ENCODE measurements at regions not wholly inside any gene's neighbourhood (a gene's known extent, or its start where the extent isn't known, plus 50 kb on each side); places are given as distances from the start of the nearest gene placed in this dataset.

- no peak for DNase-seq (ENCODE audit: low read depth)
These were observed 85.6 kb upstream of the NEO1 start for GRCh38 chr15:72966641-72967040.

DNA sequence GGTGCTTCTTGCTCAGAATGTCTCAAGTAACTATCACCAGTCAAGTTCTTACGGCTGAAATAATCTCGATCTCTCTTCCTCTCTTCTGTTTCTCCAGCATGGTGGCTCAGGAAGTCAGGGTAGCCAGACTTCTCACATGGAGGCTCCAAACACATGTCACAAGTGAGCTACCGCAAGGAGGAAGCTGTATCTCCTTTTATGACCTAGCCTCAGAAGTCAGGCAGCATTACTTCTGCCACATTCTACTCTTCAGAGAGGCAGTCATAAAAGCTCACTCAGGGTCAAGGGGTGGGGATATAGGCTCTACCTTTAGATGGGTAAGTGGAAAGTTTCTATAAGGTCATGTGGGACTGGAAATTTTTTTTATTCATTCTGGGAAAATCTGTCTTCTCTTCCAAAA, 86.6 kb upstream of the NEO1 start:
- no peak for DNase-seq (ENCODE audit: low read depth)

- no peak for DNase-seq (ENCODE audit: low read depth)
These were observed 87.7 kb upstream of the NEO1 start for GRCh38 chr15:72964542-72964941.

DNA sequence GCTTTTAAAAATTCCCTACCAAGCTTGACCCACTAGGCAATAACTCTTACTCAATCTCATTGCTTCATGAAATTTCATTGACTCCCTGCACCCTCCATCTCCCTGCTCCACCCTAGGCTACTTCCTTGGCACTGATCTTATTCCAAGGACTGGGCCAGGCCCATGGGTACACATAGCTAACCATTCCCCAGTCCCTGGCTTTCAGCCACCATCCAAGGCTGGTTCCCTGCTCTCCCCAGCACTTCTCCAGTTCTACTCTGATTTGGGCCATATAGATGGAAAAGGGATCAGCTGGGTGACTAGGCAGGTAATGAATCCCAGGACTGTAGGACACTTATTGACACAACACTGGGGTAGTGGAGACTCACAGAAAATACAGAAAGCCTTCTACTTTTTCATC, 88.1 kb upstream of the NEO1 start:
- DNase-seq (ENCODE audit: low read depth) = no peak

DNA sequence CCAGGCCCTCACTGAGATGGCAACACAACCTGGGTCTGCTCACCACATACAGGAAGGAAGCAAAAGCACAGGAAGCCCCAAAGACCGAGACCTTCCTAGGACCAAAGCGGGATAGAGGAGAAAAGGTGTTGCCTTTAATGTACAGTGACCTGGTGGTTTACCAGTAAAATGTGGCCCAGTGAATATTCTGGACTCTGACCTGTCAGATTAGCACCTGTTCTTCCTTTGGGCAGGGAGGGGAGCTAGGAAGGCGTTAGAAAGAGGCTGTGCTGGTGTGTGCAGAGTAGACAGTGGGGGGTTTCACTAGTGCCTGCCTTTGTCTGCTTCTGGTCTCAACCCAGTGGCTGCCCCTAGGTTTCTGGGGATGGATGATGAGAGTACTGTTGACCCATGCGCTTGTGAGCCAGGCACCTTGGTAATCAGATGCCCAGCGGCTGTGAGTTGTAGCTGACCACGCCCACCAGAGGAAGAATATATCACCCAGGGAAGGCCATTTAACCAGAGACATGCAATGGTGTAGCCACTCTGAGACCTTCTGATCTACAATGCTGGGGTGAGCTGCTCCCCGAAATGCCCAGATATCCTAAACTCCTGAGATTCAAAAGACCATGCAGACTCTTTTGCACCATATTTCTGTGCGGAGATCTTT, 90.1 kb upstream of the NEO1 start:
- no peak for DNase-seq (ENCODE audit: low read depth)

DNA sequence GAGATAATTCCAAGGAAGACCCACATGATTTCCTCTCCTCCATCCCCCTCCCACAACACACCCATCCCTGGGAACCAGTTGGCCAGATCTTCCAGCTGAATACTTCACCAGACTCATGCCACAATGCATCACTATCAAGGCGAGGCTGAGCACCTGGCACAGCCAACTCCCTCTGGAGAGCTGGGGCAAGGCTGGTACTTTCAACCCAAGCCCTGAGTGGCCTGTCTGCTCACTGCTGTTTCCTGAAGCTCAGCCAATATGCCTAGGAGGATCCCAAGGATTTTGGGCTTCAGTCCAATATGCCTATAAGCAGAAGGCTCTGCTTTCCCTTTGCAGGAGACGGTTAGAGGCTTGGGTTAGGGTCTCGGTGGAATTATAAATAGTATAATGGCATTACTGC, 90.9 kb upstream of the NEO1 start:
- no peak for DNase-seq (ENCODE audit: low read depth)

GRCh38 chr15:72958634-72959033, 93.6 kb upstream of the NEO1 start:
- no peak for DNase-seq (ENCODE audit: low read depth)

GRCh38 chr15:72953306-72953705, 99.0 kb upstream of the NEO1 start:
- no peak for DNase-seq (ENCODE audit: low read depth)

GRCh38 chr15:72952151-72952550, 100.1 kb upstream of the NEO1 start:
- no peak for DNase-seq (ENCODE audit: low read depth)

GRCh38 chr15:72948662-72949061, 103.6 kb upstream of the NEO1 start:
- DNase-seq (ENCODE audit: low read depth) = no peak

DNA sequence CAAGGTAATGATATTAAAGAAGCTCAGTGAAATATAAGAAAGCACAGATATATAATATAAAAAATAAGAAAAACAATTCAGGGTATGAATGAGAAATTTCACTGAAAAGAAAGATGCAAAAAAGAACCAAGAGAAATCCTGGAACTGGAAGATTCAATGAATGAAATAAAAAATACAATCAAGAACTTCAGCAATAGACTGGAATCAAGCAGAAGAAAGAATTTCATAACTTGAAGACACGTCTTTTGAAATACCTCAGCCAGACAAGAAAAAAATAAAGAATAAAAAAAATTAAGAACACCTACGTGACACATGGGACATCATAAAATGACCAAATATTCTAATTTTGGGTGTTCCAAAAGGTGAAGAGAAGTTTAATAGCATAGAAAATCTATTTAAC, 104.6 kb upstream of the NEO1 start:
- no peak for DNase-seq (ENCODE audit: low read depth)

GRCh38 chr15:72944565-72944964, 107.7 kb upstream of the NEO1 start:
- no peak for DNase-seq (ENCODE audit: low read depth)

DNA sequence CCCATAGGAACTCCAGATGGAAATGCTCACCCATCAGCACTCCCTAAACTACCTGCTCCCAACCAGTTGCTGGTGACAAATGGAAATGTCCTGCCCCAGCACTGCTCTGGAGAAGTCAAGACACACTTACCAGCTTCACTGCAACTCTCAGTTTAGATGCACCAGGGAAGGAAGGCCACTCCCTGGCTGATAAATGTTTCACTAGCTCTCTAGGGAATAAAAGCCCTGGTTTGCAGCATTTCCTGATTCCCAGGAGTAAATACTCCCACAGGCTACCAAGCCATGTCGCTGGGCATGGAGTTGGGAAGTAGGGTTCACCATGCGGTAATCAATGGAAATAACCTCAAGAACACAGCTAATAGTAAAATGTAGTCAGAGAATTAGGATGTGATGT, 112.0 kb upstream of the NEO1 start:
- DNase-seq (ENCODE audit: low read depth) = no peak

DNA sequence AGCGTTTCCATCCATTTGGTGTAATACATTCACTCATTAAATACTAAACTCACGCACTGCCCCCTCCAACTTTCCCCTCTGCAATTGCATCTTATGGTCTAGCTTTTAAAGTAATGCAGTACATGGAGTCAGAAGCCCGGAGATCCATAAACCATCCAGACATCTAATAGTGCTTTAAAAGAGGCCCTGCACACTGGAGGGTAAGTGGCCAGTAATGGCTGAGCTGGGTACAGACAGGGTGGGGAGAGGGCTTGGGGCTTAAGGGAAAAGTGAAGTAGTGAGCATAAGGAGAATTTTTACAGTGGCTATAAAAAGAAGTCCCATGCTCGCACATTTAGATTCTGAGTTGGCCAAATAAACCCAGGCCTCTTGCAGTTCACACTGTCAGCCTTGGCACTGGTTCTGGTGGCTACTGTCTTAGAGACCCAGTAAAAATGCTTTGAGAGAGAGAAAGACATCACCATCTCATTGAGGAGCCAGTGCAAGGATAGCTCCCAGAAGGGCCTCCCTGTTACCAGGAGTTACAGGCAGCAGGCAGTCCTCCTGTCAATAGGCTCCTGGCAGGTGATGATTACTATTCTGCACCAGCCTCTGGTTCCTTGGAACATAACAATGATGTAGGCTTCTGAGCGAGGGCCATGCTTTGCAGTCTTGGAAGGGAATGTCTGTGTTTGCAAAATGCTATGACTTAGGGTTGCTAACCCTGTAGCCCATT, 112.6 kb upstream of the NEO1 start:
- no peak for DNase-seq (ENCODE audit: low read depth)

DNA sequence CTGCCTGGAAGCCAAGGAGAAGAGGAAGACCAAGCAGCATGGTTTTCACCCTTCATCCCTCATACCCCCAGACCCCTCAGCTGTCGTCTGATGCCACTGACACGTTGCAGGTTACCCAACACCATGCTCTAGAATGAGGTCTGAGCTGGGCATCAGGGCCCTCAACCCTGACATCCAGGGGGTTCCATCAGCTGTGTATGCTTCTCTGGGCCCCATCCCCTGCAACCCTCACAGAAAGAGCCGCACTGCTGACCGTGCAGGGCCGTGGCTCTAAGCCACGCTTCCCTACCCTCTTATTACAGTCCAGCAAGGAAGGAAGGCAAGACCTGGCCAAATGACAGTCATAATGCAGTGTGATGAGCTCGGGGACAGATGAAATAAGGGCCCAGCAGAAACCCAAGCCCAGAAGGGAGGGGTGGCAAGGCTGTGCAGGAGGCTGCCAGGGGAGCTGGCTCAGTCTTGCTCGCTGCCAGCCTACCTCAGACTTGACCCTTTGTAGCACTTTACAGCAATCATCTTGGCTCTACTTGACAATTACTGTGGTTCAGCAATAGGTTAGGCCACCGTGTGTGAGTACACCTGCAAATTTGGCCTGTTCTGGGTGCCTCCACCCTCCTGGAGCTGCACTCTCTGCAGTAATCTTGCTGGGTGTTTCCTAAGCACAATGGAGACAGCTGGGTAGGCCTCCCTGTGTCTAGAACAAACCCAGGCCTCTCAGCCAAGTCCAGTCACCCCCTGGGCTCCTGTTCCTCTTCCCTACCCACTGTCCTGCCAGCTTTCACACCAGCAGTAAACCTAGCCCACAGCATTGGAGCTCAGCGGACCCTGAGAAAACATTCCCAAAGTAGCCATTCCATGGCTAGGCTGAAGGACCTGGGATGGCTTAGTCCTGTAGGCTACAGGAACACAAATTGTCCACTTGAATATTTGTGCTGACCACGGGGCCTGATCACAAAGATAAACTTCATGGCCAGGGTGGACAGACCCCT, 115.3 kb upstream of the NEO1 start:
- no peak for DNase-seq (ENCODE audit: low read depth)

- DNase-seq (ENCODE audit: low read depth) = no peak
These were observed 116.0 kb upstream of the NEO1 start for GRCh38 chr15:72936237-72936636.

GRCh38 chr15:72935521-72935920, 116.7 kb upstream of the NEO1 start:
- DNase-seq (ENCODE audit: low read depth) = no peak

GRCh38 chr15:72934921-72935320, 117.3 kb upstream of the NEO1 start:
- DNase-seq (ENCODE audit: low read depth) = no peak

DNA sequence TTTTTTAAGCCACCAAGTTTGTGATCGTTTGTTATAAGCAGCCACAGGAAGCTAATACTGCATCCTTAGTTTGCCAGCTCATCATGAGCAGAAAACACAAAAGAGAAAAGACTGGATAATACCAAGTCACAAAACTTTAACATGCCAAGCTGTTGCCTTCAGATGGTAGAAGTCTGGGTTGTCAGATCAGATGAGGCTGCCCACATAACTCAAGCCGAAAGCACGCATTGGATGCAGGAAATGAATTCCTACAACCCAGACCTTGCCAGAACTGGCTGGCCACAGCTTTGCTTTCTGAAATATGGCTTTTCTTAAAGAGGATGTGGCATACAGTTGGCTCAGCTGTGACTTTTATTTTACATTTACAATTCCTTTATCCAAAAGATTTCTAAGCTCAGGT, 118.3 kb upstream of the NEO1 start:
- no peak for DNase-seq (ENCODE audit: low read depth)

GRCh38 chr15:72932472-72932871, 119.8 kb upstream of the NEO1 start:
- DNase-seq (ENCODE audit: low read depth) = no peak

- DNase-seq (ENCODE audit: low read depth) = no peak
These were observed 124.8 kb upstream of the NEO1 start for GRCh38 chr15:72927451-72927850.

DNA sequence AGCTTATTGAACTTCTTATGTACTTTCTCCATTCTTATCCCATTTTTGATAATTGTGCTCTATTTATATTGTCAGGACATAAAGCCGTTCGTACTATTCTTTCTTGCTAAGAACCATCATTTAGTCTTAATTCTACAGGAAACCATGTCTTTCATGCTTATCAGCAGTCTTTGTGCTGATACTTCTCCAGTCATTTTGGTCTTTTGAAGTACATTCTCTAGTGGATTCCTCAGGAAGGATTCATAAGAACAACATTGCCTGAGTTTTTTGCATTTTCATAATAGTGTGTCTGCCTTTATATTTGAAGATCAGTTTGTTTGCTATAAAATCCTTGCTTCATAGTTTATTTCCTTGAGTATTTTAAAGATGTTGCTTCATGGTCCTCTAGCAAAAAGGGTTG, 126.6 kb upstream of the NEO1 start:
- DNase-seq (ENCODE audit: low read depth) = no peak

All from LHCN-M2 (cell line).